ENCODE measurements at regions not wholly inside any gene's neighbourhood (a gene's known extent, or its start where the extent isn't known, plus 50 kb on each side); places are given as distances from the start of the nearest gene placed in this dataset.
"Not testable (repeated sequence)": the region's sequence is repeated elsewhere in the genome, so short reads cannot be mapped to it uniquely, and the experiment has no call there.

- DNase-seq (ENCODE audit: low read depth in 1 of 2, low spot score in 1 of 2): not testable (repeated sequence)
These were observed 79.2 kb downstream of the PXDC1 start for GRCh38 chr6:3672339-3672738.

GRCh38 chr6:3671382-3671781 lies 80.1 kb downstream of the PXDC1 start:
- in situ Hi-C loops (cut with HindIII; ENCODE audit: low pct_unique_long_range_greater_than_20kb, low sequenced_read_pairs): no loop called here
- DNase-seq (ENCODE audit: low read depth in 1 of 2, low spot score in 1 of 2): peak in 1 of 2 experiments; percentile 65

More at GRCh38 chr6:3672339-3672738, 79.2 kb downstream of the PXDC1 start:
- in situ Hi-C loops (cut with HindIII; ENCODE audit: low pct_unique_long_range_greater_than_20kb, low sequenced_read_pairs): not testable (repeated sequence)

GRCh38 chr6:3670356-3670755 lies 81.2 kb downstream of the PXDC1 start:
- no peak for DNase-seq (ENCODE audit: low read depth in 1 of 2, low spot score in 1 of 2)
- no peak for TF ChIP-seq JUND (IDR thresholded peaks at IDR 0.05; ENCODE audit: low read depth)
- in situ Hi-C loops (cut with HindIII; ENCODE audit: low pct_unique_long_range_greater_than_20kb, low sequenced_read_pairs): no loop called here

More at GRCh38 chr6:3671382-3671781, 80.1 kb downstream of the PXDC1 start:
- TF ChIP-seq JUND (IDR thresholded peaks at IDR 0.05; ENCODE audit: low read depth): no peak

- DNase-seq (ENCODE audit: low read depth in 1 of 2, low spot score in 1 of 2): peak in 1 of 2 experiments; percentile 92
- 0 out of 2 replicates have a peak, but pooled peaks have one; percentile 40 for TF ChIP-seq JUND (IDR thresholded peaks at IDR 0.05; ENCODE audit: low read depth)
- in situ Hi-C loops (cut with HindIII; ENCODE audit: low pct_unique_long_range_greater_than_20kb, low sequenced_read_pairs): no loop called here
These were observed 81.6 kb downstream of the PXDC1 start for GRCh38 chr6:3669916-3670315.

GRCh38 chr6:3665608-3666007 lies 85.9 kb downstream of the PXDC1 start:
- in situ Hi-C loops (cut with HindIII; ENCODE audit: low pct_unique_long_range_greater_than_20kb, low sequenced_read_pairs): no loop called here
- DNase-seq (ENCODE audit: low read depth in 1 of 2, low spot score in 1 of 2): peak in 1 of 2 experiments; percentile 26
- TF ChIP-seq JUND (IDR thresholded peaks at IDR 0.05; ENCODE audit: low read depth): no peak

DNA sequence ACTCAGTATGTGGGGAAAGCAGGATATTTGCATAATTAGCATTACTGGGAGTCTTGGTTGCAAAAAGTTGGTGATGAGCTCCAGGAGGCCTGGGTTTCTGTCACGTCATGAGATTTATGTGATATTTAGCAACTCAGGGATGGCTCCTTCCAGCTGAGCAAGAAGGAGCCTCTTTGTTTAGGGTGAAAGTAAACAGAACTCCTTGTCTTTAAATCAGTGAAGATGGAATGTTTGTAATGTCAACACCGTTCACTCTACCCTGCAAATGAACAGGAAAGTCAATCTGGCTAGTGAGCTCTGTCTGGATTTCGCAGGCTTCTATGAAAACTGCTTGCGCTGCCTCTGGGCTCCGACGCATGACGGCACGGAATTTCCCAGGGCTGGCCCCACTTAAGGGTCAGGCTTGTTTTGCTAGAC lies 86.9 kb downstream of the PXDC1 start:
- in situ Hi-C loops (cut with HindIII; ENCODE audit: low pct_unique_long_range_greater_than_20kb, low sequenced_read_pairs): no loop called here
- DNase-seq (ENCODE audit: low read depth in 1 of 2, low spot score in 1 of 2): peak; percentile 66 to 97
- TF ChIP-seq JUND (IDR thresholded peaks at IDR 0.05; ENCODE audit: low read depth): peak; percentile 92

- DNase-seq (ENCODE audit: low read depth in 1 of 2, low spot score in 1 of 2): no peak
- TF ChIP-seq JUND (IDR thresholded peaks at IDR 0.05; ENCODE audit: low read depth): no peak
- in situ Hi-C loops (cut with HindIII; ENCODE audit: low pct_unique_long_range_greater_than_20kb, low sequenced_read_pairs): no loop called here
These were observed 87.7 kb downstream of the PXDC1 start for GRCh38 chr6:3663811-3664210.

DNA sequence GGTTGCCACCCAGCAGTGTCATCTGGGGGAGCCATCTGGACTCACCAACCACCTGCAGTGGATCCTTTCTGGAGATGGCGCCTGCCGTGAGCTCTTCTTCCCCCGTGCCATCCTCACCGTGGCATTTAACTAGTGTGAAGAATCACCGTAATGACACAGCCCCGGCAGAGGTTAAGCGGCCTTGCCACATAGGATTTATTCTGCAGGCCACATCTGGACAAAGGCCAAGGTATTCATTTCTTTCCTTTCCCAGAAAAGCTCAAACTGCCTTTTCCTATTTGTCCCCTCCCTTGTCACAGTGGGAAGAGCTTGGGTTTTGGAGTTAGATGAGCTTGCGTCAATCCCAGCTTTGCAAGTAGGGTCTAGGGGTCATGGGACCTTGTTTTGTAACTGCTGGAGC lies 88.4 kb downstream of the PXDC1 start:
- in situ Hi-C loops (cut with HindIII; ENCODE audit: low pct_unique_long_range_greater_than_20kb, low sequenced_read_pairs): no loop called here
- no peak for DNase-seq (ENCODE audit: low read depth in 1 of 2, low spot score in 1 of 2)
- no peak for TF ChIP-seq JUND (IDR thresholded peaks at IDR 0.05; ENCODE audit: low read depth)

- DNase-seq (ENCODE audit: low read depth in 1 of 2, low spot score in 1 of 2): no peak
- no peak for TF ChIP-seq JUND (IDR thresholded peaks at IDR 0.05; ENCODE audit: low read depth)
- in situ Hi-C loops (cut with HindIII; ENCODE audit: low pct_unique_long_range_greater_than_20kb, low sequenced_read_pairs): no loop called here
These were observed 90.1 kb downstream of the PXDC1 start for GRCh38 chr6:3661390-3661789.

DNA sequence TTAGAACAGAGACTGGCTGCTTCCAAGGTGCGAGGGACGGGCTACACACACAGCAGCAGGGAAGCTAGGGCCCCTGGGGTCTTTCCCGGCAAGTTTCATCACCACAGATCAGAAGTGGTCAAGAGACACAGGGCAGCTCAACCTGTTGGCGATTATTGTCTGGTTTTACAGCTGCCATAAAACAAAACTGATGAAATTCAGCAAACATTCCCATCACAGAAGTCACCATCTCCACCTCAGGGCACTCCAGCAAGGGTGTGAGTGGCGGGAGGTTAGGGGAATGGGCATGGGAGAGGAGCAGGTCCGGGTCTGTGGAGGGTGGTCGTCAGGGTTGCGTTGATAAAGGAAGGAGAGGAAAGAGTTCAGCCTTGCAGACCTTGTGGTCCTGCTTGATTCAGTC lies 91.0 kb downstream of the PXDC1 start:
- DNase-seq (ENCODE audit: low read depth in 1 of 2, low spot score in 1 of 2): peak in 1 of 2 experiments; percentile 58
- TF ChIP-seq JUND (IDR thresholded peaks at IDR 0.05; ENCODE audit: low read depth): no peak
- in situ Hi-C loops (cut with HindIII; ENCODE audit: low pct_unique_long_range_greater_than_20kb, low sequenced_read_pairs): no loop called here

- in situ Hi-C loops (cut with HindIII; ENCODE audit: low pct_unique_long_range_greater_than_20kb, low sequenced_read_pairs): no loop called here
- no peak for TF ChIP-seq JUND (IDR thresholded peaks at IDR 0.05; ENCODE audit: low read depth)
- DNase-seq (ENCODE audit: low read depth in 1 of 2, low spot score in 1 of 2): peak in 1 of 2 experiments; percentile 67
These were observed 91.8 kb downstream of the PXDC1 start for GRCh38 chr6:3659748-3660147.

- DNase-seq (ENCODE audit: low read depth in 1 of 2, low spot score in 1 of 2): no peak
- in situ Hi-C loops (cut with HindIII; ENCODE audit: low pct_unique_long_range_greater_than_20kb, low sequenced_read_pairs): no loop called here
- TF ChIP-seq JUND (IDR thresholded peaks at IDR 0.05; ENCODE audit: low read depth): no peak
These were observed 95.4 kb downstream of the PXDC1 start for GRCh38 chr6:3656076-3656475.

GRCh38 chr6:3654898-3655297 lies 96.6 kb downstream of the PXDC1 start:
- in situ Hi-C loops (cut with HindIII; ENCODE audit: low pct_unique_long_range_greater_than_20kb, low sequenced_read_pairs): no loop called here
- TF ChIP-seq JUND (IDR thresholded peaks at IDR 0.05; ENCODE audit: low read depth): no peak
- DNase-seq (ENCODE audit: low read depth in 1 of 2, low spot score in 1 of 2): no peak

DNA sequence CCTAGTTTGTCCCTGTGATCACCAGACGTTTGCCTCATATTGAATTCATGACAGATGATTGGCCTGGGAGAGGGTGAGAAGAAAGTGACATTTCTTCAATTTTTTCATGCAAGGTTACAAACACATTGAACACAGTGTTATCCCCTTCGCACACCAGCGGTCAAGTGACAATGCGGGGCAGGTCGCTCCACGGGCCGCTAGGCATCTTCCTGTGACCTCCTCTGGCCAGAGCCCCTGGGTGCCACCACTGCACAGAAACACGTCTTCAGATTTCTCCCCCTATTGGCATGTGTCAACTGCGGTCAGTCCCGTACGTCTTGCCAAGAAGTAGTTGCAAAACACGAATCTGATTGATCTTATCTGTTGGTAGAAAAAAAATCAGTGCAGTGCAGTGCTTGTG lies 97.1 kb downstream of the PXDC1 start:
- in situ Hi-C loops (cut with HindIII; ENCODE audit: low pct_unique_long_range_greater_than_20kb, low sequenced_read_pairs): no loop called here
- peak in 1 of 2 experiments; percentile 38 for DNase-seq (ENCODE audit: low read depth in 1 of 2, low spot score in 1 of 2)
- no peak for TF ChIP-seq JUND (IDR thresholded peaks at IDR 0.05; ENCODE audit: low read depth)

Data from T47D (cell line).